IPS DF 4.7 (cell line): ENCODE measurements at regions not wholly inside any gene's neighbourhood (a gene's known extent, or its start where the extent isn't known, plus 50 kb on each side); places are given as distances from the start of the nearest gene placed in this dataset.
"Not testable (repeated sequence)": the region's sequence is repeated elsewhere in the genome, so short reads cannot be mapped to it uniquely, and the experiment has no call there.

ENCODE experiments used
- DNase-seq: peaks from one replicate; pipeline ENCODE4 v3.0.0-alpha.2; 2013; ENCODE audit warnings: low spot score; ENCODE audit errors: extremely low read depth

- DNase-seq: peak; percentile 44
Measured at GRCh38 chr6:8180327-8181159, 78.2 kb upstream of the EEF1E1 start.

- no peak for DNase-seq
Measured at GRCh38 chr6:8177721-8178120, 75.4 kb upstream of the EEF1E1 start.

- DNase-seq: no peak
Measured at GRCh38 chr6:8175046-8175777, 72.9 kb upstream of the EEF1E1 start.

GRCh38 chr6:8174571-8174970 is 72.2 kb upstream of the EEF1E1 start:
- DNase-seq: no peak

- DNase-seq: no peak
Measured at GRCh38 chr6:8172530-8172929, 70.2 kb upstream of the EEF1E1 start.

- no peak for DNase-seq
Measured at GRCh38 chr6:8170754-8171153, 68.4 kb upstream of the EEF1E1 start.

GRCh38 chr6:8170245-8170644 is 67.9 kb upstream of the EEF1E1 start:
- DNase-seq: peak; percentile 38

GRCh38 chr6:8166156-8166555 is 63.8 kb upstream of the EEF1E1 start:
- no peak for DNase-seq

- not testable (repeated sequence) for DNase-seq
Measured at GRCh38 chr6:8165008-8165407, 62.7 kb upstream of the EEF1E1 start.

- not testable (repeated sequence) for DNase-seq
Measured at GRCh38 chr6:8164281-8164680, 61.9 kb upstream of the EEF1E1 start.

GRCh38 chr6:8159966-8160365 is 57.6 kb upstream of the EEF1E1 start:
- no peak for DNase-seq

- DNase-seq: no peak
Measured at GRCh38 chr6:8157839-8158238, 55.5 kb upstream of the EEF1E1 start.

GRCh38 chr6:8155259-8156012 is 53.1 kb upstream of the EEF1E1 start:
- DNase-seq: no peak
